UCSD-AML1 (cell line): ENCODE measurements at regions not wholly inside any gene's neighbourhood (a gene's known extent, or its start where the extent isn't known, plus 50 kb on each side); places are given as distances from the start of the nearest gene placed in this dataset.

Experiments
- DNase-seq: peaks from one replicate; lab custom pipeline; 2025; ENCODE audit not compliant: unreplicated experiment; lab: John Stamatoyannopoulos, UW

DNA sequence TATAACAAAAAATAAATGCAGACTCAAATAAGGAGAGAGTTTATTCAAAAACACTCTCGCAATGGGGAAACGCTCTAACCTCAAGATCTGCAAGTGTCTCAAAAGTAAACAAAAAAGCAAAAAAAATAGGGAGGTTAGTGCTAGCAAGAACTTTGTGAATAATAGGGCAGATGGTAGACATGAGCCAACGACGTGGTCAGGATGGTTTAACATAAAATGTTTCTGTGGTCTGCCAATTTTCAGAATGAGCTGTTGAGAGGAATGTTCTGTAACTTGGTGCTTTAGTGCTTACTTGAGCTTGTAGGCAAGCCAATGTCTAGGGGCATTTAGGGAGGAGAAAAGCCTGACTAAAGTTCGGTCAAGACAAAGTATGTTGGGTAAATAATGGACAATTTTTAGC lies 1813.9 kb upstream of the CDH6 start:
- DNase-seq = no peak

DNA sequence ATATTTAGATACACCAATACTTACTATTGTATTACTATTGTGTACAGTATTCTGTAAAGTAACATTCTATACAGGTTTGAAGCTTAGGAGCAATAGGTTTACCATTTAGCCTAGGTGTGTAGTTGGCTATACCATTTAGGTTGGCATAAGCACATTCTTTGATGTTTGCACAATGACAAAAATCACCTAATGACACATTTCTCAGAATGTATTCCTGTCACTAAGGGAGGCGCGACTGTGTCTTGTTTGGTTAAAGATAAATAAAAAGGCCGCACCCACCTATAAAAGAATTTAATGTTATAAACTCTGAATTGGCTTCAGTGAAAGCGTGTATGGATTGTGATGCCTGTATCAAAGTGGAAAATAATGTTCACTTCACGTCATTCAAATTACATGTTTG lies 1815.4 kb upstream of the CDH6 start:
- no peak for DNase-seq

DNA sequence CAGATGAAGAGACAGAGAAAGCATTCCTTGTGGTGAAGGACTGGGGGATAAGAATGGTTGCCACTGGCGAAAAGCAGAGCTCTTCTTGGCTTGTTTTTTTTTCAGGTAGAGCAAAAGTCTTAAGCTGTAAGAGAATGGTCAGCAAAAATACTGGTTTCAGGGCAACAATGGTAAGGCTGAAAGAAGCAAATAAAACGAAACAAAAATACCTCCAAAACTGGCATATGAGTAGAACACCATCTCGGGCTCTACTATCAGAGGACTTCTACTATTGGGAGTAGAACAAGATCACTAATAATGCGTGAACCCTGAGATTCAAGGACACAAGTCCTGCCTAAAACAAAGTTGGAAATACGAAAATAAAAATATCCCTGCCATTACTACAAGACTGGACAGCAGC lies 1823.2 kb upstream of the CDH6 start:
- DNase-seq = no peak

DNA sequence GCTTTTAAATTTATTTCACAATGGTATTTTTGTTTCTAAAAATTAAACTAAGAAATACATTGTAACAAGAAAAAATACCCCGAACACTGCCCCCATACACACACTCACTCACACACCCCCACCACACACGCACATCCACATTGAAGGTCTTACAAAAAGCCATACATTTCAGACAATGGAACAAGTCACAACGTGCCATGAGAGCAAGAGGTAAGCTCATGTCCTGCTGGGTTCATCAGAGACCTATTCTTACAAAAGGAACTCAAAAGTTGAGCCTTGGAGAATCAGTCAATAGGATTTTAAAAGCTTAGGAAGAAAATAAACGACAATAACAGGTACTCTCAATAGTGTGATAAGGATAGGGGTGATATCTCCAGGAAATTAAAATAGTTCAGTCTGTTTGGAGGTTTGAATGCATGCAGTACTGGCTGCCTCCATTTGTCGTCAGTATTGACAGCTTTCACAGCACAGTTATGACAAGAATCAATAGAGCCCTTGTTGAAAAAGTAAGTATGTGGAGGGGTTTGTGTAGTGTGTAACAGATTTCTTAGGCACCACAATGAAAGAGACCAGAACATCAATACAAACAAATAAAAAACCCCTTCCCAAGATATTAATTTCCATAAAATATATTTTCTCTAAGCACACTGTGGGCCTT lies 1826.2 kb upstream of the CDH6 start:
- no peak for DNase-seq

DNA sequence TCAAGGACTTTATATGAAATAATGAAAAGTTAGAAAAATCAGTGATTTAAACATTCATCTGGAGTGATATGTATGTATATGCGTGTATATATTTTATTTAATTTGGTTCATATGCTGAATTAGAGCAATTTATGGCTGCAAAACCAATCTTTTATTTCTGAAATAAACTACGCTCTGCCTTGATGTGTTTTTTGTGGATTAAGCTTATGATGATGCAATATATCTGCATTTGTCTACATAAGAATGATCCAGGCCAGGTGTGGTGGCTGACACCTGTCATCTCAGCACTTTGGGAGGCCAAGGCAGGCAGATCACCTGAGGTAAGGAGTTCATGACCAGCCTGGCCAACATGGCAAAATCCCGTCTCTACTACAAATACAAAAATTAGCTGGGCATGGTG lies 1842.3 kb upstream of the CDH6 start:
- no peak for DNase-seq

- no peak for DNase-seq
Measured at GRCh38 chr5:29337030-29337429, 1856.5 kb upstream of the CDH6 start.

GRCh38 chr5:29321591-29321990 lies 1871.9 kb upstream of the CDH6 start:
- no peak for DNase-seq

GRCh38 chr5:29309359-29309758 lies 1884.1 kb upstream of the CDH6 start:
- DNase-seq = no peak

- no peak for DNase-seq
Measured at GRCh38 chr5:29307478-29307877, 1886.0 kb upstream of the CDH6 start.

DNA sequence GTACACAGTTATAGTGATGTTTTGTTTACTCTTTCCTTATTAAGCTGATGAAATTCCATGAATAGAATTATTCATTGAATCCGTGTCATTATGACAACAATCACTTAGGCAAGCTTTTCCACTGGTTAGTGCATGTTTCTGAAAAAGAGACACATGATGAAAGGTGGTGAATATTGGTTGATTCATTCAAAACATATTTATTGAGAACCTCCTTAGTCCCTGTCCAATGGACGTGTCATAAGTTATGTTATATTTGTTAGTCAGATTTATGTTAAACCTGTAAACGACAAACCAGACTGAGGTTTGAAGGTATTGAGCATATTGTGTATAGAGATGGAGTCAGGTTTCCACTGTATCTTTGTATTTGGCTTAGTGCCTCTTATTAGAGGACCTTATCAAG lies 1888.9 kb upstream of the CDH6 start:
- DNase-seq = no peak

DNA sequence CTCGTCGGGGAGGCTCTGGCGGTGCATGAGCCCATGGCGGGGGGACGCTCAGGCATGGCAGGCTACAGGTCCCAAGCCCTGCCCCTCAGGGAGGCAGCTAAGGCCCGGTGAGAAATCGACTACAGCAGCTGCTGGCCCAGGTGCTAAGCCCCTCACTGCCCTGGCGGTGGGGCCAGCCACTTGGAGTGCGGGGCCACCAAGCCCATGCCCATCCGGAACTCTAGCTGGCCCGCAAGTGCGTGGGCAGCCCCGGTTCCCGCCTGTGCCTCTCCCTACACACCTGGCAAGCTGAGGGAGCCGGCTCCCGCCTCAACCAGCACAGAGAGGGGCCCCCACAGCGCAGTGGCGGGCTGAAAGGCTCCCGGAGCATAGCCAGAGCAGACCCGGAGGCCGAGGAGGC lies 1896.9 kb upstream of the CDH6 start:
- no peak for DNase-seq

DNA sequence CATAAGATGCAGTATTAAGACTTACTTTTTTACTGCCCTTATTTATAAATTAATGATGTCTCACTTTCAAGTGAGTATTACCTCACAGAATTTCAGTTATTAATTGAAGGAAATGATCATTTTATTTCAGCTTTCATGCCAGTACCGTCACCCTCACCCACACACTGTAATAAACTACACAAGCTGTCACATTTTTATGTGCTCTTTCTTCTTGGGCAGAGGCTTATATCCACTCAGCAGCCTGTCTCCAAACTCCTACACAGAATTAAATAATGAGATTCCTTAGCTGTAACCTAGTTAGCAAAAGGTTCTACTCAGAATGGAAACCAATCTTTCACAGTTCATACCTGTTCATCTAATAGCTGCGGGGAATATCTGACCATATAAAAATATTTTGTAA lies 1915.8 kb upstream of the CDH6 start:
- DNase-seq = no peak

DNA sequence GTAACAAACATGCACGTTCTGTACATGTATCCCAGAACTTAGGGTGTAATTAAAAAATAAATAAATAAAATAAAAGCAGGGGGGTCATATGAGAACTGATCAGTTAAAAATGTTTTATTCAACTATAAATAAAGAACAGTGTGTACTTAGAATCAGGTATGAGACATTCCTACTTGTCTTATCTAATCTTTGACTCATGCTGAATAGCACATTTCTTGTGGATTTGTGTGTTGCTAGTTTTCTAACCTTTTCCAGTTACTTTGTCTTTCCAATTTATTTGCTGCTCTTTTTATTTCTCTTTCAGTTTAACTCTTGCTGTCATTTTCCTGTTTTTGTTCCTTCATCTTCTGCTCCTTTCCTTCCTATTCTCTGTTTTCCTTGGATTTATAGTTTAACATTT lies 1917.1 kb upstream of the CDH6 start:
- no peak for DNase-seq

GRCh38 chr5:29263915-29264351 lies 1929.6 kb upstream of the CDH6 start:
- DNase-seq = no peak

DNA sequence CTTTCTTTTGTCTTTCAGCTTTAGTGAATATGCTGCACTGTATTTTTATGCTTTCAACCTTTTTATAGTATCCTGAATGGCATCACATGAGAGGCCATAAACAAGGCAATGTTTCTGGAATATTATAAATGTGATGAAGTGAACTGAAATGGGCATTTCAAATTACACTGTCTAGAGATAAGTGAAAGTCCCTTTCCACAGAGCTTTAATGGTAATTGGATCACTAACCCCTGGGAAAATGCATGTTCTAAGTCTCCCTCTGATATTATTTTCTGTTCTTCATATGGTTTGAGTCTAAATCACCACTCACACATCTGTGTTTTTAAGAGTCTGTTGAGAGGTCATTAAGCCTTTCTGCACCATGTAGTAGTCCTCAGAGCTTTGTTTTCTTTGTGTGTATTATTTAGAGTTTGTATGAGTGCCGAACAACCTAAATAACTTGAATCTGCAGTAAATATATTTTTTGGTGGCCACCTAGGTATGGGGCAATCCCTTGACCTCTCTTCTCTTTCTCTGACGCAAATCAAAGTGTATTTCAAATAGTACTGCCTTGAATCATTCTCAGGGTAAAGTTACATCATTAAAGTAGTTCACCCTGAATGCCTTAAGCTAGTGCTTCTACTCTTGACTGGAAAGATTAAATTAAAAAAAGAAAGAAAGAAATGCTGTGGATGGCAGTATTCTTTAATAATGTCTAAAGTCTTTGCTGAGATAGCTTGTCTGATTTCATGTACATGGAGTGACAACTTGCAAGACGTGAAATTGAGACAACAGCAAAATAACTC lies 1931.0 kb upstream of the CDH6 start:
- no peak for DNase-seq

DNA sequence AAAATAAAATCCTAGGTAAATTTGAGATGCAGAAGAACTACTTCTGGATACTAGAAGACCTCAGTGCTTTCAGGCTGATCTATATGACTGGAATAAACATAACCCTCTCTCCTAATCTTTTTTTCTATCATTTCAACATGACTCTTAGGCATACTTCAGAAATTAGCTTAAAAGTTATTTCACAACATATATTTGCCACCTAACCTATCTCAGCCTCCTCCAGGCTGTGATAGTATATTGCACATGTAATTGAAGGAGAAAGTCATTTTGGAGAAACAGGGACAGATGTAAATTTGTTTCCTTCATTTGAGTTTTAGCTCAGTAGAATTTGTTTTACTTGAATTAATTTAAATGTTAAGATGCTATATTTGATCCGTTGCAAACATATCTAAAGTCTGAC lies 1932.3 kb upstream of the CDH6 start:
- DNase-seq = no peak

DNA sequence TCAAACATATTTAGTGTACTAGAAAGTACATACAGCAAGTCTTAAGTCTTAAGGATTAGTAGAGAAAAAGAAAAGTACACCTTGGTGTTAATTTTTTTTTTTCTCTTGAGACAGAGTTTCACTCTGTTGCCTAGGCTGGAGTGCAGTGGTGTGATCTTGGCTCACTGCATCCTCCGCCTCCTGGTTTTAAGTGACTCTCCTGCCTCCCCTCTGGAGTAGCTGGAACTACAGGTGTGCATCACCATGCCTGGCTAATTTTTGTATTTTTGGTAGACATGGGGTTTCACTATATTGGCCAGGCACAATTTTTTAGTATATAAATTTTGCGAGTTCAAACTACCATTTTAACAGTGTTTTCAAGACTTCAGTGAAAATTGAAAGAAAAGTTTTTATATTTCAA lies 1941.1 kb upstream of the CDH6 start:
- DNase-seq = no peak

DNA sequence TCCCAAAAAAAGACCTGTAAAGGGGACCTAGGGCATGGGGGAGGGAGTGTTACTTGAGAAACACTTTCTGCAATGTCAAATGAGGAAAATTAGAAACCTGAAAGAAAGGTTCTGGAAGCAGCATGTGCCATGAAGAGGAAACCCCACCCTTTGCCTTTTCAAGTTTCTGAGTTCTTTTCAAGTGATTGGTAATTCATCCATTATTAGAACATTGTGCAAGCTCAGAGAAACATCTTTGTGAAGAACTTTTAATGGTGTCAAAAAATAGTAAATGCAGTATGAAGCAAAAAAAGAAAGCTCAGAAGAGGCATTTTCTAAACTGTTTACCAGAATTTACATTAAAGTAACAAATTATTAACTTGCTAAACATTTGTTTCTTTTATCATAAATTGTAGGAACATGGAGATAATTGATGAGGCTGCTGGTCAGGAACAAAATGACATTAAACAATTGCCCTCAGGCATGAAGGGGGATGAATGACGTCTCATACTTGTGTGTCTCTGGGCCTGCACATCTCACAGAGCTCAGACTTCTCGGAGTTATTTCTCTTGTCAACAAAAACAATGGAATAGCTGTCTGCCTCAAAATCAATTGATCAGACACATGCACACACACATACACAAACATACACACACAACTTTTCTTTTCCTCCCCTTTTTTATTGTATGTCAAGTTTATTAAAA lies 1946.0 kb upstream of the CDH6 start:
- DNase-seq = no peak

- no peak for DNase-seq
Measured at GRCh38 chr5:29240379-29240778, 1953.1 kb upstream of the CDH6 start.

GRCh38 chr5:29239606-29240005 lies 1953.9 kb upstream of the CDH6 start:
- no peak for DNase-seq

- no peak for DNase-seq
Measured at GRCh38 chr5:29238115-29238514, 1955.4 kb upstream of the CDH6 start.

GRCh38 chr5:29231154-29231553 lies 1962.3 kb upstream of the CDH6 start:
- no peak for DNase-seq
